Thyroid gland (tissue), 4 donors: ENCODE measurements at regions not wholly inside any gene's neighbourhood (a gene's known extent, or its start where the extent isn't known, plus 50 kb on each side); places are given as distances from the start of the nearest gene placed in this dataset.

ENCODE experiments used
- CTCF ChIP-seq, 6 experiments: fragments of 200-600 bp in 3 of 6; fragments of 450-650 bp in 3 of 6; sonication (generic) in 3 of 6; IDR thresholded peaks; one replicate each; pipeline ENCODE4 v1.5.1; 2016 to 2019; ENCODE audit warnings: antibody characterized with exemption in 6 of 6, mild to moderate bottlenecking in 2 of 6, inconsistent platforms in 1 of 6, moderate library complexity in 1 of 6
- POLR2A ChIP-seq, 2 donors: fragments of 450-650 bp; IDR thresholded peaks; one replicate each; pipeline ENCODE4 v1.6.1; 2017; ENCODE audit warnings: antibody characterized with exemption in 2 of 2, mild to moderate bottlenecking in 2 of 2, moderate library complexity in 1 of 2

GRCh38 chr18:27415495-27415894, 230.4 kb upstream of the CHST9 start:
- TF ChIP-seq CTCF (IDR thresholded peaks at IDR 0.05) (no peak), POLR2A (IDR thresholded peaks at IDR 0.05) (no peak)
